HUES6 (cell line): ENCODE measurements at regions not wholly inside any gene's neighbourhood (a gene's known extent, or its start where the extent isn't known, plus 50 kb on each side); places are given as distances from the start of the nearest gene placed in this dataset.

Experiments used
- H3K27ac ChIP-seq: 2 replicates; pipeline ENCODE4 v1.7.0; 2013; ENCODE audit warnings: low read depth, mild to moderate bottlenecking, low read length, inconsistent platforms
- H3K27me3 ChIP-seq: 2 replicates; pipeline ENCODE4 v1.6.1; 2013; ENCODE audit warnings: low read length; ENCODE audit not compliant: control insufficient read depth, insufficient read depth
- H3K36me3 ChIP-seq: 2 replicates; pipeline ENCODE4 v1.6.1; 2013; ENCODE audit warnings: low read length; ENCODE audit not compliant: control insufficient read depth, insufficient read depth
- H3K4me1 ChIP-seq: 2 replicates; pipeline ENCODE4 v1.6.1; 2013; ENCODE audit warnings: low read length; ENCODE audit not compliant: control insufficient read depth, insufficient read depth
- H3K4me3 ChIP-seq: 2 replicates; pipeline ENCODE4 v1.5.1; 2013; ENCODE audit warnings: low read depth, low read length
- H3K9ac ChIP-seq: one replicate; pipeline ENCODE4 v1.6.1; 2013; ENCODE audit warnings: mild to moderate bottlenecking, low read length
- H3K9me3 ChIP-seq: 2 replicates; pipeline ENCODE4 v1.6.1; 2013; ENCODE audit warnings: low read depth, low read length; ENCODE audit not compliant: control insufficient read depth, insufficient read depth

DNA sequence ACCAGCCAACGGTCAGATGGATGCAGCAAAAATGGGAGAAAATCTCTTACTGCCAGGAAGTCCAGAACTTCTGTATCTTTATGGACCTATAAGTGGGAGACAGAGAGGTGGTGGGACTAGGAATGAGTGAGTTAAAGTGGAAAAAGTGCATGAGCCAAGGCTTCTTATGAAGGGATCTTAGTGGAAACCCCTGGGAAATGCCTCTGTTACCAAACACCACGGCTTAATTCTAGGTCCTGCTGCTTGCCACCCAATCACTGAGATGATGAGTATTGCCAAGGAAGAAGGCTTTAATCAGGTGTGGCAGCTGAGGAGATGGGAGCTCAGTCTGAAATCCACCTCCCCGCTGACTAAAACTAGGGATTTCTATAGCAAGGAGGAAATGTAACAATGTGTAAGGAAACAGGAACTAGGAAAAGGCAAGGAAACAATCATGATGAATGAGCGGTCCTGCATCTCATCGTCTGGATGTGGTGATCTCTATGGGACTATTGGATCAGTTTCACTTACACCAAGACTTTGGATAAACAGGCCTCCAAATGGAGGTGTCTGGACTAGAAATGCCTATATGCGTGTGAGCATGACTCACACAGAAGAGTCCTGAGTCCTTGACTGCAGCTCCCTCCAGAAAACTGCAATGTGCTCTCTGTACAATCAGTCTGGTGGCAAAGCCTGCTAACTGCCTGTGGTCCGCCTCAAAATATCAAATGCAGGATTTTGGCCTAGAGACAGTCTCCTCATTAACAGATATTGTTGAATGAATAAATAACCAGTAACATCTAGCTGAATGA lies 98.2 kb upstream of the PRR16 start:
- Histone ChIP-seq H3K9ac (no peak overlapping the region), H3K9me3 (peaks cover 7% of the 10 kb centered on the region; the same call in 1 of the 2 replicates), H3K4me1 (no peaks in the 10 kb centered on the region), H3K36me3 (no peaks in the 10 kb centered on the region), H3K27me3 (no peaks in the 10 kb centered on the region), H3K4me3 (no peak overlapping the region), H3K27ac (no peak overlapping the region)

DNA sequence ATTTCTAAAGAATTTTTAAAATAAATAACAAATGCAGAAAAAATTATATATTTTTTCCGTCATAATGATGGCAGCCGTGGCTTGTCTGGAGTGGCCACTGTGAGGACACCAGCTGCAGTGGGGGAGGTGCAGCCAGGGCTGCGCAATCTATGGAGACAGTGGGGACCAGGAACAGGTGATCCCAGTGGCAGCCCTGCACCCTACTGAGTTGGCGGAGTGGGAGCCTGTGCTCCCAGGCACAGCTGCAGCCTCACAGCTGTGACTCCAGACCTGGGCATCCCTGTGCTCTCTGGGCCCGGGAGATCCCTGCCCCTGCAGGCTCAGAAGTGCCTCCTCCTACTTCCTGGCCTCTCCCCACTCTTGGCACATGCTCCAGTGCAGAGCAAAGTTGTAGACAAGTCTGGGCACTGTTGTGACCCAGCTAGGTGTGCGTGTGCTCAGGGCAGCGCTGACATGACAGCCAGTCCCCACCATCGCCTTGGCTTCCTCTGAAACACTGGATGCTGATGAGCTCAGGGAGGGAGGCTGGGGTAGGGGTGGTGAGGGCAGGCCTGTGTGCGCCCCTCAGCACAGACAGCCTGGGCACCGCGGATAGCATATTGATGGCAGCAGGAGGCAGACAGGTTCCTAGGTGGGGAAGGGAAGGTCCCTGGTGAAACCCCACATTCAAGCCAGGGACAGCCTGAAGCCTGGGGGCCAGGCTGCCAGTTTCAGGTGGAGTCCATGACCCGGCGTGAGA lies 96.0 kb upstream of the PRR16 start:
- Histone ChIP-seq H3K27me3 (no peaks in the 10 kb centered on the region), H3K36me3 (no peaks in the 10 kb centered on the region), H3K4me3 (no peak overlapping the region), H3K9me3 (peaks cover 7% of the 10 kb centered on the region; the same call in 1 of the 2 replicates), H3K27ac (no peak overlapping the region), H3K9ac (no peak overlapping the region), H3K4me1 (no peaks in the 10 kb centered on the region)

DNA sequence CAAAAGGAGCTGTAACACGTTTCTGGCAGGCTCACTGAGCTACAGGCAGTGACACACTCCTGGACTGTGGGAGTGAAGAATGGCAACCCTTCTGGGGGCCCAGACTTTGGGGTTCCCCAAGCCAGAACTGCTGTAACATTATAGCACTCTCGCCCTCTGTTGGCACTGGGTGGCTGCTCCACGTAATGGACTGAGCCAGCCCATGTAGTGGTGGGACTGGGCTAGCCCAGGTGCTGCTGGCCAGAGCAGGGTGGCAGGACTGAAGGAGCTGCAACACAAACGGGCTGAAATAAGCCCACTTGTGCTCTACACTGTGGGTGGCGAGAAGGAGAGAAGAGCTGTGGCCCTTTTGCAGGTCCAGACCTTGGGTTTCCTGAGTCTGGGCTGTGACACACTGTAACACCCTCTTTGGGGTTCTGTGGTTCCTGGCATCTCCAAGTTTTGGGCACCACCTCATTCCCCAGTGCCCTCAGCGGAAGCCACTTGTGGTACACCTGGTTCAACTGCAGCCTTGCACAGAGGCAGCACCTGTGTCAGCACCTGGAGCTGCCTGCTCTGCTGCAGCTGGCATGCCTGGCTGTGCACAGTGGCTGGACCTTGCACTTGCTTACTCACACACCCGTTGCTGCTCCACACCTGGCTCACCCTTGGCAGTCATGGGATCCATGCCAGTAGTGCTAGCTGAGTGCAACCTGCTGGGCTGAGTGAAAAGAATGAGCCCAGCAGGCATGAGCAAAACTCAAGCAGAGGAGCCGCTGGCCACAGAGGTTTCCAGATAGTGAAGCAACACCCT lies 95.0 kb upstream of the PRR16 start:
- H3K27ac ChIP-seq, result no peak overlapping the region
- no peaks in the 10 kb centered on the region for H3K36me3 ChIP-seq
- H3K9me3 ChIP-seq, result peaks cover 7% of the 10 kb centered on the region; the same call in 1 of the 2 replicates
- no peak overlapping the region for H3K4me3 ChIP-seq
- H3K27me3 ChIP-seq, result no peaks in the 10 kb centered on the region
- no peak overlapping the region for H3K9ac ChIP-seq
- H3K4me1 ChIP-seq, result no peaks in the 10 kb centered on the region

- no peaks in the 10 kb centered on the region for H3K27me3 ChIP-seq
- no peaks in the 10 kb centered on the region for H3K36me3 ChIP-seq
- peaks cover 9% of the 10 kb centered on the region; the same call in 1 of the 2 replicates for H3K9me3 ChIP-seq
- H3K27ac ChIP-seq, result no peak overlapping the region
- H3K4me1 ChIP-seq, result no peaks in the 10 kb centered on the region
- H3K4me3 ChIP-seq, result no peak overlapping the region
- no peak overlapping the region for H3K9ac ChIP-seq
Measured at GRCh38 chr5:120372899-120373298, 91.2 kb upstream of the PRR16 start.

DNA sequence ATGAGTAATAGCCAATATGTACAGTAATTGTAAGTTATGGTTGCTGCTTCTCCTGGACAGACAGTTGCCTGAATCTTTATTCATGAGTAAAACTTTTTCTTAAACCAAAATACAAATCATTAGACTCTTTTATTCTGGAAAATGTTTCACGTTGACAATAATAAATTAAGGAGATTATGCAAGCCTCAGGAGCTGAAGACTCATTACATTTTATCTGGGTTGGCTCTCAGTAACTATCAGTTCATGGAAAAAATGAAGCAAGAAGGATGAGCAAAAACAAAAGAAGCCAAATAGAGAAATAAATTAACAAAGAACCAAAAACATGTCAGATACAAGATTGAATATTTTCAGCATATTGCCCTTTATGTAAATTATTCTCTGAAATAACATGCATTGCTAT lies 88.9 kb upstream of the PRR16 start:
- Histone ChIP-seq H3K4me1 (no peaks in the 10 kb centered on the region), H3K9ac (no peak overlapping the region)

DNA sequence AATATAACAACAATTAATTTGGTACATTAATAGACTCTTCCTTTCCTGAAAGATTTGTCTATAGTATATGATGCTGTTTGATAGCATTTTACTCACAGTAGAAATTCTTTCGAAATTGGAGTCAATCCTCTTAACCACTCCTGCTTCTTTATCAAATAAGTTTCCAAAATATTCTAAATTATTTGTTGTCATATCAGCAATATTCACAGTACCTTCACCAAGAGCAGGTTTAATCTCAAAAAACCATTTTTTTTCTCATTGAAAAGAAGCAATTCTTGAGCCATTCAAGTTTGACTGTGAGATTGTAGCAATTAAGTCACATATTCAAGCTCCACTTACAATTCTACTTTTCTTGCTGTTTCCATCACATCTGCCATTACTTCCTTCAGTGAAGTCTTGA lies 83.5 kb upstream of the PRR16 start:
- Histone ChIP-seq H3K4me1 (no peaks in the 10 kb centered on the region), H3K9me3 (peaks cover 20% of the 10 kb centered on the region), H3K36me3 (no peaks in the 10 kb centered on the region), H3K27me3 (no peaks in the 10 kb centered on the region), H3K27ac (no peak overlapping the region), H3K9ac (no peak overlapping the region), H3K4me3 (no peak overlapping the region)

More for the DNA sequence above, 88.9 kb upstream of the PRR16 start:
- H3K4me3 ChIP-seq, result no peak overlapping the region
- no peaks in the 10 kb centered on the region for H3K27me3 ChIP-seq
- H3K27ac ChIP-seq, result no peak overlapping the region
- H3K36me3 ChIP-seq, result no peaks in the 10 kb centered on the region
- peaks cover 20% of the 10 kb centered on the region for H3K9me3 ChIP-seq

- Histone ChIP-seq H3K36me3 (no peaks in the 10 kb centered on the region), H3K9ac (no peak overlapping the region), H3K4me1 (no peaks in the 10 kb centered on the region), H3K9me3 (peaks cover 18% of the 10 kb centered on the region), H3K4me3 (no peak overlapping the region), H3K27me3 (no peaks in the 10 kb centered on the region), H3K27ac (no peak overlapping the region)
Measured at GRCh38 chr5:120382833-120383232, 81.3 kb upstream of the PRR16 start.

DNA sequence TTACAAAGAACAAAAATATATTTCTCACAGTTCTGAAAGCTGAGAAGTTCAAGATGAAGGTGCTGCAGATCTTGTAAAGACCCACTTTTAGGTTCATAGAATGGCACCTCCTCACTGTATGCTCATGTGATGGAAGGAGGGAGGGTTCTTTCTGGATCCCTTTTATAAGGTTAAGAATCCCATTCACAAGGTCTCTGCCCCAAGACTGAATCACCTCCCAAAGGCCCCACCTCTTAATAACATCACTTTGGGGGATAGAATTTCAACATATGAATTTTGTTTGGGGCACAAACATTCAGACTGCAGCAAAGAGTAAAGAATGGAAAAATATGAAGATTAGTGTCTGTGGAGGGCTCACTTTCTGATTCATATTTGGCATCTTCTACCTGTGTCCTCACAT lies 77.1 kb upstream of the PRR16 start:
- Histone ChIP-seq H3K4me1 (no peaks in the 10 kb centered on the region), H3K36me3 (no peaks in the 10 kb centered on the region), H3K4me3 (no peak overlapping the region), H3K9me3 (no peaks in the 10 kb centered on the region), H3K27me3 (no peaks in the 10 kb centered on the region), H3K9ac (no peak overlapping the region), H3K27ac (no peak overlapping the region)

- Histone ChIP-seq H3K27ac (no peak overlapping the region), H3K9ac (no peak overlapping the region), H3K4me1 (no peaks in the 10 kb centered on the region), H3K4me3 (no peak overlapping the region), H3K27me3 (no peaks in the 10 kb centered on the region), H3K36me3 (no peaks in the 10 kb centered on the region), H3K9me3 (no peaks in the 10 kb centered on the region)
Measured at GRCh38 chr5:120388016-120388781, 75.9 kb upstream of the PRR16 start.

DNA sequence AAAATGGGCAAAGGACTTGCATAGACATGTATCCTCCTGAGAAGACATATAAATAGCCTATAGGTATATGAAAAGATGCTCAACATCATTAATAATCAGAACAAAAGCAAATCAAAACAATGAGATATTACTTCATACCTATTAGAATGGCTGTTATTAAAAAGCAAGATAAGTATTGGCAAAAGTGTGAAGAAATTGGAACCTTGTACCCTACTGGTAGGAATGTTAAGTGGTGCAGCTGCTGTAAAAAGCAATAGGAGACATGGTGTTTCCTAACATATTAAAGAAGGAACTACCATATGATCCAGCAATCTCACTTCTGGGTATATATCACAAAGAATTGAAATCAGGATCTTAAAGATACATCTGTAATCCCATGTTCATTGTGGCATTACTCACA lies 69.8 kb upstream of the PRR16 start:
- Histone ChIP-seq H3K4me1 (no peaks in the 10 kb centered on the region), H3K9me3 (peaks cover 12% of the 10 kb centered on the region; the same call in 1 of the 2 replicates), H3K27ac (no peak overlapping the region), H3K9ac (no peak overlapping the region), H3K36me3 (no peaks in the 10 kb centered on the region), H3K27me3 (no peaks in the 10 kb centered on the region), H3K4me3 (no peak overlapping the region)
